DMS153 treated with DMSO at 0.1 percent for 48 hours (cell line): ENCODE measurements at regions not wholly inside any gene's neighbourhood (a gene's known extent, or its start where the extent isn't known, plus 50 kb on each side); places are given as distances from the start of the nearest gene placed in this dataset.
"Not testable (repeated sequence)": the region's sequence is repeated elsewhere in the genome, so short reads cannot be mapped to it uniquely, and the experiment has no call there.

Experiments used
- DNase-seq: peaks from one replicate; lab custom pipeline; 2025; ENCODE audit not compliant: unreplicated experiment; lab: John Stamatoyannopoulos, UW

GRCh38 chr7:93750986-93751385 lies 139.6 kb downstream of the TFPI2 start:
- no peak for DNase-seq

DNA sequence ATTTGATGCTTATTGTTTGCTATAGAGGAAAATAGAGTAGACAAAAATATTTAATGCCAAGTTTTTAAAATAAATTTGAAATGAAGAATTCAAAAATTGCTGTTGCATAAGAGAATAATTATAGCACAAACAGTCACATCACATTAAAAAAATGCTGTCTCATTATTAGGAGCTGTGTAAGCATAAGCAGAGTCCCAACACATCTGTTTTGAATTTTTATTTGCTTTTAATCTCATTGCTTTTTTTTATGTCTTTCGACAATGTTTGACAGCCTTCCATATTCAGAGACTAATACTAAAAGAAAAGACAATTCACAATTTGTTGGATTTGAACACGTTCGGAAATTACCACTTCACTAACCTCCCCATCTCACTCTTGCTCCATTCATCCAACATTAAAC lies 143.5 kb downstream of the TFPI2 start:
- no peak for DNase-seq

DNA sequence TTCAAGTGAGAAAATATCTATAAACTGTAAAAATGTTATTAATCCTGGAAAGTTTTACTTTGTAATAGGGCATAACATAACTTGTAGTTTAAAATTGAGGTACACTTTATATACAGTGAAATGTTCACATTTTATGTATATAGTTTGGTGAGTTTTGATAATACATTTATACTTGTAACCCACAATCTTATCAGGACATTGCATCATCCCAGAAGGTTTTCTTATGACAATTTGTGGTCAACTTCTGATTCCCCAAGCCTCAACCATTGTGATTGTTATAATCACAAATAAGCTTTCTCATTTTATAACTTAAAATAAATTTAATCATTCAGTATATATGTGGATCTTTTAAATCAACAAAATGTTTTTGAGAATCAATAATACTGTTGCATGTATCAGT lies 151.1 kb downstream of the TFPI2 start:
- no peak for DNase-seq

DNA sequence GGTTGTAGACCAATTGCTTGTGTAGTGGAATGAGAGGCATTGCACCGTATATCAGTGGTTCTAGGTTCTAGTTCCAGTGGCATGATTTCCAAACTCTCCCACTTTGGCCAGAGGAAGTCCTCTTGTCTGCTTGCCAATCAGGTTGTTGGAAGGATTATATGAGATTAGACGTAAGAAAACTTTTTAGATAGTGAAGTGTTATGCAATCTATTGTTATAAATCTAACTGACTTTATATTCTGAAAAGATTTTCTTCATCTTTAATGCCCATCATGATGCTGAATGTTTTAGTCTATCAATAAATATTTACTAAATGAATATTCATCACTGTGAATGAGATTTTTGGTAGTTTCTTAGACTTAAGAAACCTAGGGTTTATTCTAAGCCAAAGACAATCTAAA lies 152.6 kb downstream of the TFPI2 start:
- DNase-seq, result no peak

DNA sequence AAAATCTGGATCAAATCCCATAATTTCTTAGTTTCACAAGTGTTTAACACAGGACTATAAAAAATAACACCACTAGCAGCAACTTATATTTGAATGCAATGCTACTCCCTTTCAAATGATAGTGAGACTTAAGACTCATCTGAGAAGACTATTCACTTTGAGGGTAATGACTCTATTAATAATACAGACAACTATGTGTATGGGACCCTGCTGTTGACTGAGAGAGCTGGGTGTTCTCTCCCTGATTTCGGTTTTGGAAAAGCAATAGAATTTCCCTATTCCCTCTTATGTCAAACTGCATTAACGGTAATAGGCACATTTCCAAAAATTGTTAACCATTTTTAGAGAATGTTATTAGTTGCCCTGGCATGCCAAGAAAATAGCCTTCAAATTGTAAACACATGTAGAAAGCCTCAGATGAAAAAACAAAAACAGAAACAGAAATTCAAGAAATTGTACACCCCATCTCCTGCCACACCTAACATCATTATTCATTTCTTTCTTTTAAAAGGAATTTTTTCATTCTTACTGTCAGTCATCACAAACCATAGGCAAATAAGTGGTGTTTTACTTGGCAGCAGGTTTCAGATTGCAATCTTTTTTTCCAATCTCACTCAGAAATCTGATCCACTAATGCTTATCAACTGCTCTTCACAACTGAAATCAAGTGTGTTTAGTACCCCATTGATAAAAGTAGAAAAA lies 153.7 kb downstream of the TFPI2 start:
- DNase-seq, result peak; percentile 17

- no peak for DNase-seq
These were observed 153.8 kb upstream of the CALCR start for GRCh38 chr7:93728292-93728691.

DNA sequence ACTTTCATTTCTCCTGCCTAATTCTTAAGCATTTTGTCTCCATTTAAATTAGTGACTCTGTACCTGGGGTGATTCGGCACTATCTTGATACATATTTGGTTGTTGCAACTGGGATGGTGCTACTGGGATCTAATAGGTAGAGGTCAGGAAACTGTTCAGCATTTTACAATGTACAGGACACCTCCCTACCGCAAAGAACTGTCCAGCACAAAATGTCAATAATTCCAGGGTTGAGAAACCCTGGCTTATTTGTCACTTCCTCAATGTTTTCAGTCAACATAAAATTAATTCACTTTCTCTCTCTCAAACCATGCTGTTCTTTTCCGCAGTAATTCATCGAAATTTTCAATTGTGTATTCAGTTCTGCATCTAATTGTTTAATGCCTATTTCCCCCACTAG lies 151.4 kb upstream of the CALCR start:
- no peak for DNase-seq

- DNase-seq, result no peak
These were observed 149.1 kb upstream of the CALCR start for GRCh38 chr7:93723424-93724124.

DNA sequence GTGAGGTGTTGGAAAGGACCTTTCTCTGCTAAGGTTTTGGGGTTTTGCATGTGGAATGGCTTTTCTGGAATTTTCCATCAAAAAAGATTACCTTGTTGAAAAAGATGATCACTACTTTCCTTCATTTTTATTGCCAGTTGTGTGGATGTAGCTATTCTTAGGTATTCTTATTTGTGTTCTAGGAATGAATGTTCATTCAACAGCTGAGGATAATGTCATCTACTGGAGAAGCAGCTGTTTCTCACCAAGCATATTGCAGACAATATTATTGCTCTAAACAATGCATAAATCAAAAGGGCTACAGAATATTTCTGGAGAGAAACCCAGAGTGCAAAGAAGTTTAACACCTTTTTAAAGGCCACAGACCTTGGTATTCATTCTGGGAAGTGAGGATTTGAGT lies 145.6 kb upstream of the CALCR start:
- no peak for DNase-seq

GRCh38 chr7:93719546-93719945 lies 145.0 kb upstream of the CALCR start:
- no peak for DNase-seq

- DNase-seq, result no peak
These were observed 142.8 kb upstream of the CALCR start for GRCh38 chr7:93717217-93717900.

DNA sequence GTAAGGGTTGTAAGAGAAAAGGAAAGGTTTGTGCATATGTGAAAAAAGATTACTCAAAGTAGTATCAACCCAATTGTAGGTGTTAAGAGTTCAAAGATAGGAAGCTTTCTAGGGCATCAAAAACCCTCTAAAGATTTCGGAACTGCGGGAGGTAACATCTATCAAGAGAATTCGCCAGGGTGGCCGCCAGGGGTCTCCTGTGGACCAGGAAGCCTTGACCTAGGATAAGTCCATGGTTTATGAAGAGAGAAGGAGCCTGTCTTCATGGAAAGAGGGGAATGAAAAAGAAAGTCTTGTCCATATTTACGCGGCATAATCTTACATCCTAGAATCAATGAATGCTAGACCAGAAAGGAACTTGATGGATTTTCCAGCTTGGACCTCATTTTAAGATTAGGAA lies 140.7 kb upstream of the CALCR start:
- DNase-seq, result no peak

DNA sequence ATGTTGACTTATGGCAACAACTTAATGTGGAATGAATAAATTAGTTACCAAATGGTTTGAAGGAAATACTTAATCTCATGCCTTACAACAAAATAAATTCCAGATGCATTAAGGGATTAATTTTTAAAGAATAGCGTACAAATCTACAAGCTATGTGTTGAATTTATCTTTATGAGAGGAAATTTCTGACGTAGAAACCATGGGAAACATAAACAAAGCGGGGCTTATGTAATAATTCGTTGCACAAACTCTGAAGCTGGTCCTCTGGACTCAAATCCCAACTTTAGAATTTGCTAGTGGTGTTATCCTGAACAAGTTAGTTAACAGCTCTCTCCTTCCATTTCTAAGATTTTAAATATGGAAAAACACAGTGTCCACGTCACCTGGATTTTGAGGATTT lies 137.4 kb upstream of the CALCR start:
- no peak for DNase-seq

GRCh38 chr7:93708255-93708654 lies 133.7 kb upstream of the CALCR start:
- not testable (repeated sequence) for DNase-seq

GRCh38 chr7:93707249-93707648 lies 132.7 kb upstream of the CALCR start:
- DNase-seq, result no peak

DNA sequence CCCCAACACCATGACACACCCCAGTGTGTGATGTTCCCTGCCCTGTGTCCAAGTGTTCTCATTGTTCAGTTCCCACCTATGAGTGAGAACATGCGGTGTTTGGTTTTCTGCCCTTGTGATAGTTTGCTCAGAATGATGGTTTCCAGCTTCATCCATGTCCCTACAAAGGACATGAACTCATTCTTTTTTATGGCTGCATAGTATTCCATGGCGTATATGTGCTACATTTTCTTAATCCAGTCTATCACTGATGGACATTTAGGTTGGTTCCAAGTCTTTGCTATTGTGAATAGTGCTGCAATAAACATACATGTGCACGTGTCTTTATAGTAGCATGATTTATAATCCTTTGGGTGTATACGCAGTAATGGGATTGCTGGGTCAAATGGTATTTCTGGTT lies 131.6 kb upstream of the CALCR start:
- not testable (repeated sequence) for DNase-seq

GRCh38 chr7:93704217-93704616 lies 129.7 kb upstream of the CALCR start:
- DNase-seq, result no peak

- no peak for DNase-seq
These were observed 123.4 kb upstream of the CALCR start for GRCh38 chr7:93697901-93698300.

- DNase-seq, result no peak
These were observed 119.3 kb upstream of the CALCR start for GRCh38 chr7:93693796-93694195.

GRCh38 chr7:93690021-93690420 lies 115.5 kb upstream of the CALCR start:
- no peak for DNase-seq

GRCh38 chr7:93678185-93678584 lies 103.7 kb upstream of the CALCR start:
- DNase-seq, result no peak

DNA sequence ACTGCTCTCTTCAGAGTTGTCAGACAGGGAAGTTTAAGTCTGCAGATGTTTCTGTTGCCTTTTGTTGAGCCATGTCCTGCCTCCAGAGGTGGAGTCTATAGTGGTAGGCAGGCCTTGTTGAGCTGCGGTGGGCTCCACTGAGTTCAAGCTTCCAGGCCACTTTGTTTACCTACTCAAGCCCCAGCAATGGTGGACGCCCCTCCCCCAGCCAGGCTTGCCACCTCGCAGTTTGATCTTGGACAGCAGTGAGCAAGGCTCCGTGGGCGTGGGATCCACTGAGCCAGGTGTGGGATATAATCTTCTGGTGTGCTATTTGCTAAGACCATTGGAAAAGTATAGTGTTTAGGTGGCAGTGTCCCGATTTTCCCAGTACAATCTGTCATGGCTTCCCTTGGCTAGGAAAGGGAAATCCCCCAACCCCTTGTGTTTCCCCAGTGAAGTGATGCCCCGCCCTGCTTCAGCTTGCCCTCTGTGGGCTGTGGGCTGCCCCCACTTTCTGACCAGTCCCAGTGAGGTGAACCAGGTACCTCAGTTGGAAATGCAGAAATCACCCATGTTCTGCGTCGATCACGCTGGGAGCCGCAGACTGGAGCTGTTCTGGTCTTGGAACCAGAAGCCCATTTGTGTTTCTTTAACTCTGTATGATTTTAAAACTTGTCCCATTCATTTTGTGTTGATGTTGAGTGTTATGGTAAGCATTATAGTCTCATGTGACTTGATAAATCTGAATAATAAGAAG lies 89.2 kb upstream of the CALCR start:
- no peak for DNase-seq
